Endodermal cell (in vitro differentiated cells): ENCODE measurements at regions not wholly inside any gene's neighbourhood (a gene's known extent, or its start where the extent isn't known, plus 50 kb on each side); places are given as distances from the start of the nearest gene placed in this dataset.

Experiments
- DNase-seq: peaks from one replicate; pipeline ENCODE4 v3.0.0-alpha.2; 2017
- H3K27ac ChIP-seq: 2 replicates; pipeline ENCODE4 v1.5.1; 2013; ENCODE audit warnings: mild to moderate bottlenecking, low read depth, low read length, moderate library complexity
- H3K27me3 ChIP-seq: 2 replicates; pipeline ENCODE4 v1.6.1; 2013; ENCODE audit warnings: mild to moderate bottlenecking, low read length, moderate library complexity; ENCODE audit not compliant: insufficient read depth, control insufficient read depth, poor library complexity, severe bottlenecking
- H3K36me3 ChIP-seq: 2 replicates; pipeline ENCODE4 v1.7.0; 2013; ENCODE audit warnings: mild to moderate bottlenecking, low read length, moderate library complexity; ENCODE audit not compliant: control insufficient read depth, insufficient read depth
- H3K4me1 ChIP-seq: one replicate; pipeline ENCODE4 v1.7.0; 2013; ENCODE audit warnings: low read length; ENCODE audit not compliant: control insufficient read depth, insufficient read depth
- H3K4me3 ChIP-seq: 2 replicates; pipeline ENCODE4 v1.5.1; 2013; ENCODE audit warnings: mild to moderate bottlenecking, low read length, moderate library complexity
- H3K9ac ChIP-seq: 2 replicates; pipeline ENCODE4 v1.6.1; 2013; ENCODE audit warnings: mild to moderate bottlenecking, low read length, moderate library complexity; ENCODE audit not compliant: poor library complexity, severe bottlenecking; ENCODE audit errors: extremely low read depth
- H3K9me3 ChIP-seq: 2 replicates; pipeline ENCODE4 v1.6.1; 2013; ENCODE audit warnings: mild to moderate bottlenecking, low read length, moderate library complexity; ENCODE audit not compliant: control insufficient read depth
- H3K27ac Mint-ChIP-seq: 2 replicates; pipeline ENCODE4 v1.8.0; 2020; ENCODE audit warnings: mixed read lengths
- H3K27me3 Mint-ChIP-seq: 2 replicates; pipeline ENCODE4 v1.8.0; 2021; ENCODE audit warnings: mild to moderate bottlenecking, mixed read lengths; ENCODE audit not compliant: insufficient read depth
- H3K36me3 Mint-ChIP-seq: 2 replicates; pipeline ENCODE4 v1.8.0; 2020; ENCODE audit warnings: low read depth, mixed read lengths
- H3K4me1 Mint-ChIP-seq: 2 replicates; pipeline ENCODE4 v1.8.0; 2020; ENCODE audit warnings: mixed read lengths
- H3K4me3 Mint-ChIP-seq: 2 replicates; pipeline ENCODE4 v1.8.0; 2020; ENCODE audit warnings: mild to moderate bottlenecking, moderate library complexity, mixed read lengths
- H3K9me3 Mint-ChIP-seq: 2 replicates; pipeline ENCODE4 v1.8.0; 2020; ENCODE audit warnings: mild to moderate bottlenecking, mixed read lengths
- CTCF ChIP-seq: fragments of 200-600 bp; sonication (generic); conservative IDR thresholded peaks from 2 replicates; pipeline ENCODE4 v1.5.0; 2021; ENCODE audit warnings: antibody characterized with exemption, mild to moderate bottlenecking
- WGBS, 2 experiments: methylation state at CpG; one replicate each; pipeline versions ENCODE4 v1.1.5 to v1.1.7; 2013; ENCODE audit warnings: missing lambda C conversion rate in 2 of 2, mixed read lengths in 1 of 2; ENCODE audit not compliant: insufficient coverage in 1 of 2, insufficient read length in 1 of 2; 5-methylcytosine and 5-hydroxymethylcytosine counted together

- 95 to 100% methylated on average over 2 of the region's 2 CpGs for WGBS, 2 experiments
- H3K4me1 ChIP-seq = peaks cover 3% of the 10 kb centered on the region
- Mint-ChIP-seq H3K36me3 (no peaks in the 10 kb centered on the region), H3K27me3 (peaks cover 9% of the 10 kb centered on the region), H3K27ac (no peak overlapping the region), H3K4me1 (peaks cover 4% of the 10 kb centered on the region), H3K4me3 (no peak overlapping the region), H3K9me3 (no peaks in the 10 kb centered on the region)
- H3K9ac ChIP-seq = no peak overlapping the region
- no peak for TF ChIP-seq CTCF
- H3K36me3 ChIP-seq = no peaks in the 10 kb centered on the region
- no peaks in the 10 kb centered on the region for H3K27me3 ChIP-seq
- no peak overlapping the region for H3K27ac ChIP-seq
- H3K4me3 ChIP-seq = no peak overlapping the region
- H3K9me3 ChIP-seq = no peaks in the 10 kb centered on the region
- no peak for DNase-seq
Measured at GRCh38 chr5:170168002-170168401, 62.3 kb downstream of the FOXI1 start.

DNA sequence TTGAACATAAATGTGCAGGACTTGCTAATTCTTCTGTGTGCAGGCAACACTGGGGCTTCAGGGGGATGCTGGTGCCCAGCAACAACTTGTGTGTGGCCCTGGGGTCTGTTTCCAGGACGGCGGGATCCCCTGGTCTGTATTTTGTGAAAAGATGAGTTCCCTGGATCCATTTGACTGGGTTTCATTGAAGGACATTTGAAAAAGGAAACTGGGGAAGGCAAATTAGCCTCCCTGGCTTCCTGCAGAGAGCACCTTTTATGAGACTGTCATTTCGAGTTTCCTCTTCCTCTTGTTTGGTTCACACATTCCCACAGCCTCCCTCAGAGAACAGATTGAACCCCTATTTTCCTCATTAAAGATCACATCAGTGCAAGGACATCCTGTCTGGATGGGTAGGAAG is 63.1 kb downstream of the FOXI1 start:
- no peak for DNase-seq
- Mint-ChIP-seq H3K27me3 (peaks cover 9% of the 10 kb centered on the region), H3K27ac (no peak overlapping the region), H3K36me3 (no peaks in the 10 kb centered on the region), H3K9me3 (no peaks in the 10 kb centered on the region), H3K4me1 (peaks cover 3% of the 10 kb centered on the region), H3K4me3 (no peak overlapping the region)
- H3K27me3 ChIP-seq = no peaks in the 10 kb centered on the region
- TF ChIP-seq CTCF = no peak
- WGBS, 2 experiments = 85 to 91% methylated on average over 1 to 3 of the region's 3 CpGs
- H3K36me3 ChIP-seq = no peaks in the 10 kb centered on the region
- H3K9me3 ChIP-seq = no peaks in the 10 kb centered on the region
- peaks cover 3% of the 10 kb centered on the region for H3K4me1 ChIP-seq
- no peak overlapping the region for H3K4me3 ChIP-seq
- H3K27ac ChIP-seq = no peak overlapping the region
- no peak overlapping the region for H3K9ac ChIP-seq

- Mint-ChIP-seq H3K36me3 (no peaks in the 10 kb centered on the region), H3K9me3 (no peaks in the 10 kb centered on the region), H3K27ac (no peak overlapping the region), H3K4me3 (no peak overlapping the region), H3K27me3 (peaks cover 9% of the 10 kb centered on the region), H3K4me1 (peaks cover under 1% of the 10 kb centered on the region)
- no peaks in the 10 kb centered on the region for H3K27me3 ChIP-seq
- H3K4me1 ChIP-seq = peaks cover 3% of the 10 kb centered on the region
- WGBS, 2 experiments = 94 to 98% methylated on average over 3 to 4 of the region's 4 CpGs
- no peaks in the 10 kb centered on the region for H3K9me3 ChIP-seq
- H3K27ac ChIP-seq = no peak overlapping the region
- no peak overlapping the region for H3K4me3 ChIP-seq
- H3K36me3 ChIP-seq = no peaks in the 10 kb centered on the region
- no peak for TF ChIP-seq CTCF
- H3K9ac ChIP-seq = no peak overlapping the region
- DNase-seq = no peak
Measured at GRCh38 chr5:170169996-170170395, 62.8 kb upstream of the C5orf58 start.
